DOHH2 (cell line): ENCODE measurements at regions not wholly inside any gene's neighbourhood (a gene's known extent, or its start where the extent isn't known, plus 50 kb on each side); places are given as distances from the start of the nearest gene placed in this dataset.

Experiments
- CTCF ChIP-seq: fragments of 200-600 bp; sonication (generic); IDR thresholded peaks from one replicate; pipeline ENCODE4 v1.5.1; 2014; ENCODE audit warnings: antibody characterized with exemption, mild to moderate bottlenecking, low read depth, low read length; ENCODE audit not compliant: poor library complexity, severe bottlenecking
- EZH2phosphoT487 ChIP-seq: fragments of 200-600 bp; sonication (generic); IDR thresholded peaks from 2 replicates; pipeline ENCODE4 v1.6.1; 2017; ENCODE audit warnings: borderline replicate concordance, mild to moderate bottlenecking, antibody characterized with exemption, low read length, moderate library complexity, mixed read lengths

GRCh38 chr20:63067721-63068560, 61.2 kb upstream of the BHLHE23 start:
- TF ChIP-seq CTCF (no peak), EZH2phosphoT487 (no peak)
